Erythroblast (primary cell): ENCODE measurements at regions not wholly inside any gene's neighbourhood (a gene's known extent, or its start where the extent isn't known, plus 50 kb on each side); places are given as distances from the start of the nearest gene placed in this dataset.
"Not testable (repeated sequence)": the region's sequence is repeated elsewhere in the genome, so short reads cannot be mapped to it uniquely, and the experiment has no call there.

Source experiments
- GATA1 ChIP-seq: IDR thresholded peaks from 2 replicates; pipeline ENCODE4 v1.6.1; 2011; ENCODE audit warnings: low read depth, mild to moderate bottlenecking, control low read depth, low read length, moderate library complexity
- POLR2A ChIP-seq: IDR thresholded peaks from 2 replicates; pipeline ENCODE4 v1.6.1; 2011; ENCODE audit warnings: mild to moderate bottlenecking, low read length

- not testable (repeated sequence) for TF ChIP-seq POLR2A, GATA1
Observed at GRCh38 chr4:148898139-148898538, 455.9 kb upstream of the NR3C2 start.
